GM19328 (cell line): ENCODE measurements at regions not wholly inside any gene's neighbourhood (a gene's known extent, or its start where the extent isn't known, plus 50 kb on each side); places are given as distances from the start of the nearest gene placed in this dataset.
"Not testable (repeated sequence)": the region's sequence is repeated elsewhere in the genome, so short reads cannot be mapped to it uniquely, and the experiment has no call there.

Experiments used
- ATAC-seq: cut with Tn5 transposase; IDR thresholded peaks from one replicate; pipeline ENCODE4 v1.9.1; 2021; ENCODE audit warnings: mild to moderate bottlenecking, moderate library complexity; ENCODE audit not compliant: unreplicated experiment

DNA sequence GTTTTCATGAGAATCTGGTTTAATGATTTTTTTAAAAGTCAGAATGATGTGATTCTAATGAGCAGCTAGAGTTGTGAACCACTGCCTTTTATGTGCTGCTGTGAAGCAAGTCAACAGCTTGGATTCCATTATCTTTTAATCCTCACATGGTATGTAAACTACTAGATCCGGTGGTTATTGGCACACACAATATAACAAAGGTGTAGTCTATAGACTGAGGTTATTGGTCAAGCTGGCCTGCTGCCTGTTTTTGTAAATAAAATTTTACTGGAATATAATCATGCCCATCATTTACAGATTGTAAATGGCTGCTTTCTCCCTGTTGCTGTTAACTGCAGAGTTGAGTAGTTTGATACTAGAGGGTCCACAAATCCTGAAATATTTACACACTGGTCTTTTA lies 103.1 kb downstream of the OTOL1 start:
- no peak for ATAC-seq

DNA sequence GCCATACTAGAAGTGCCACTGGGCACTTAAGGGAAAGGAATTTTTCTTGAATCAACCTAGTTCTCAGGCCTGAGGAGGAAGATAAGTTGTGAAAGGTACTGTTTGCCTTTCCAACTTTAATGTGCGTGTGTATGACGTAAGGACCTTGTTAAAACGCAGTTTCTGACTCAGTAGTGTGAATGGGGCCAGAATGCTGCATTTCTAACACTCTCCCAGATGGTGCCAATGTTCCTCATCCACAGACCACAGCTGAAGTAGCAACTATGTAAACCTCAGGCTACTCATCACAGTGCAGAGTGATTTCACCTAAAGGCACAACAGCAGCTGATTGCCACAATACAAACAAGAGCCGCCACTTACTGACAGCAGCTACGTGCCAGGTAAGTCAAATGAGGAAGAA lies 103.6 kb downstream of the OTOL1 start:
- no peak for ATAC-seq

GRCh38 chr3:161602475-161602874 lies 105.9 kb downstream of the OTOL1 start:
- ATAC-seq: no peak

GRCh38 chr3:161602918-161603317 lies 106.3 kb downstream of the OTOL1 start:
- no peak for ATAC-seq

DNA sequence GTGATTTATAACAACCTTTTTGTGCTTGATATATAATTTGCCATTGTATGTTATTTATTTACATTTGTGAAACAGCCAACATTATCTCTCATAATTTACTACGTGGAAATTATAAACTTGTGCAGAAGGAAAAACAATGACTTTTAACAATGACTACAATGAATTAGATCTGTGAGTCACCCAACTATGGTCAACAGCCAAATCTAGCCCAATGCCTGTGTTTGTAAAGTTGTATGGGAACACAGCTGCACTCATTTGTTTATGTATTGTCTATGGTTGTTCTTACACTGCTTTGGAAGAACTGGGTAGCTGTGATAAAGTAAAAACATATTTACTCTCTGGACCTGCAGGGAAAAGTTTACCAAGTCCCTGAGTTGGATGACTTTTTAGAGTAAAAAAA lies 110.4 kb downstream of the OTOL1 start:
- no peak for ATAC-seq

DNA sequence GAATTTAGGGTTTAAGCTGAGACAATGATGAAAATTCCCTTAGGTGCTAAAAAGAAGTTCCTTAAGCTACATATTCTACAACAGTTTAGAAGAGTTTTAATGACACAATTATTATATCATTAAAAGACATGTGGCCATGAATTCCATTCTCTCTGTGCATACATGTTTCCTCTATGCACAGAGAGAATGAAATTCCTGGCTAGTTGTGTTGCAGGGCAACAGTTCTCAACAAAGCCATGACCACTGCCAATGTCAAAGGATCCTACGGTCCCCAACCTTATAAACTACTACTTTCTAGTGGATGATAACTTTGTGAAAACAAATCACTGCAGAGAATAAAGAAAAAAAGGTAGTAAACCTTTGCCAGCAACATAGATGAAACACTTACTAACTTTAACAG lies 122.7 kb downstream of the OTOL1 start:
- no peak for ATAC-seq

DNA sequence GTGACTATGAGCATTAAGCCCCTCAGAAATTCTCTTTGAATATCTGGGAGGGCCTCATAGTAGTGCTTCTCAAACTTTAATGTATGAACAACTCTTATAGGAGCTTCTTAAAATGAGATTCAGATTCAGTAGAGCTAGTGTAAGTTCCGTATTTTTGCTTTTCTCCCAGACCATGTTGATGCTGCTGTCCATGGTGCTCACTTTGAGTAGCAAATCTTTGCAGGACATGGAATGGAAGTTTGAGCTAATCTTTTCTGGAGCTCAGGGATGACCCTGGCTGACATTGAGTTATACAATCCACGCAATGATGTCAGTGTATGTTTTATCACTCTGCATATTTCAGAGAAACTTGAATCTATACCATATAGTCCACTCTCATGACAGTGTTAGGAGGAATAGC lies 134.2 kb downstream of the OTOL1 start:
- no peak for ATAC-seq

GRCh38 chr3:161631536-161631935 lies 134.9 kb downstream of the OTOL1 start:
- no peak for ATAC-seq

GRCh38 chr3:161637559-161637958 lies 141.0 kb downstream of the OTOL1 start:
- ATAC-seq: no peak

- ATAC-seq: not testable (repeated sequence)
Measured at GRCh38 chr3:161639095-161639494, 142.5 kb downstream of the OTOL1 start.

GRCh38 chr3:161640181-161640580 lies 143.6 kb downstream of the OTOL1 start:
- ATAC-seq: no peak

- ATAC-seq: no peak
Measured at GRCh38 chr3:161641287-161641686, 144.7 kb downstream of the OTOL1 start.

GRCh38 chr3:161644891-161645635 lies 148.5 kb downstream of the OTOL1 start:
- no peak for ATAC-seq

- ATAC-seq: no peak
Measured at GRCh38 chr3:161647936-161648470, 151.4 kb downstream of the OTOL1 start.

DNA sequence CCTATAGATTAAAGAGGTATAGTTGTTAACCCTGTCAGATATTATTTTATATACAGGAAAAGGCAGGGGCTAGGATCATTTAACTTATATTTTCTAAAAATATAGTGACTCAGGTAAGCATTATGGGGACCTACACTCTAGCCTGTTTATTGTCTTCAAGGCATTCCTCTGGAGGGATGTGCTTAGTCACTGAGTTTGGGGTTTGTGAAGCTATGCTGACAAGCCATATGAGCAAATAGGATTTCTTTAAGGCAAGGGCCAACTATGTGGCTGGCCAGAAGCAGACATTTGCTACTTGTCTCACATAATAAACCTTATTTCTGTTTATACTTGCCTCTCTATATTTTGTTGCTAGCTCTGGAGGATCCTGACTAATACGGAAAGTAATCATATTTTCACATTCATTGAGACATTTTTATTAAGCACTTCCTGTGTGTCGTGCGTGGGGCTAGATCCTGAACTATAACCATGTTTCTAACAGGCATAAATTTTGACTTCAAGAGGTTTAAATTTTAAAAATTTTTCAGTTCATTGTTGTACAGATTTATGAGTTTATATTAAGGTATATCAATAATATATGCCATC lies 153.4 kb downstream of the OTOL1 start:
- ATAC-seq: no peak

DNA sequence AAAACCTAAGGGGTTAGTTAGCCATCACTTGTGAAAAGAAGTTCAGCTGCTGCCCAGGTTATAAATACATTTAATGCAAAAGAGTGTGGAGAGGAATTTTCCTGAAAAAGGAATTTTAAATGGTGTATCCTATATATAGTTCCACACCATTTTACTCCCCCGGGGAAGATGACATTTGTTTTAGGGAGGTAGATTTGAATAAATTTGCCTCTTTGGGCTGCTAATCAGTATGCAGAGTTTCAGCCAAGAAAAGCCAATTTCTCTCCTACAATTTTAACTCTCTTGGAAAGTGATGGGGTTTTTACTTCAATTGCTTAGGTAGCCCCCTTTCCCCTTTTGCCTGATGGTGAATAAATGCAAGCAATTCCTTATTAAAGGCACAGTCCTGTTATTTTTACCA lies 161.2 kb downstream of the OTOL1 start:
- no peak for ATAC-seq

- no peak for ATAC-seq
Measured at GRCh38 chr3:161671141-161671540, 174.5 kb downstream of the OTOL1 start.

- no peak for ATAC-seq
Measured at GRCh38 chr3:161672478-161672877, 175.9 kb downstream of the OTOL1 start.

DNA sequence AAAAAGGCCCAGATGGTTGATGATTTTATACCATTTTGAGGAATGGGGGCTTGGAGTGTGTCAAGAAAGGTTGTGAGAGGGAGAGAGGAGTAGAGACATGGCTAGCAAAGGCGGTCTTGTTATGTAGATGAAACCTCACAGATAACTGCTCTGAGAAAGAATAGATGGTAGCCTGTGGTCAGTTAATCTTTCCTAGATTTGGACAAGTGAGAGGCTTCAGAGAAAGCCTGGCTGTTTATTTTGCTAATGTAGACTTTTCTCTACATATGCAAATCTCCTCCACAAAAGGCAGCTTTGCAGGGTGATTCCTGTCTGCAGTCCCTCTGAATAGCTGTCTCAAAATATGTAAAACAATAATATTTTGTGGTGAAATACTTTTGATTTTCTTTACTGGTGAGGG lies 177.3 kb downstream of the OTOL1 start:
- ATAC-seq: no peak

- no peak for ATAC-seq
Measured at GRCh38 chr3:161674402-161674801, 177.8 kb downstream of the OTOL1 start.

GRCh38 chr3:161681831-161682230 lies 185.2 kb downstream of the OTOL1 start:
- ATAC-seq: not testable (repeated sequence)

DNA sequence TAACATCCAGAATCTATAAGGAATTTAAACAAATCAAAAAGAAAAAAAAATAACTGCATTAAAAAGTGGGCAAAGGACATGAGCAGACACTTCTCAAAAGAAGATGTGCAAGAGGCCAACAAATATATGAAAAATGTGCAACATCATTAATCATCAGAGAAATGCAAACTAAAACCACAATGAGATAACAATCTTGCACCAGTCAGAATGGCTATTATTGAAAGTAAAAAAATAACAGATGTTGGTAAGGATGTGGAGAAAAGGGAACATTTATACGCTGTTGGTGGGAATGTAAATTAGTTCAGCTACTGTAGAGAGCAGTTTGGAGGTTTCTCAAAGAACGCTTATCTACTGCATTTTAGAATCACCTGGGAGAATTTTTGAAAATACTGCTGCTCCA lies 186.1 kb downstream of the OTOL1 start:
- no peak for ATAC-seq
